ENCODE measurements at regions not wholly inside any gene's neighbourhood (a gene's known extent, or its start where the extent isn't known, plus 50 kb on each side); places are given as distances from the start of the nearest gene placed in this dataset.

DNA sequence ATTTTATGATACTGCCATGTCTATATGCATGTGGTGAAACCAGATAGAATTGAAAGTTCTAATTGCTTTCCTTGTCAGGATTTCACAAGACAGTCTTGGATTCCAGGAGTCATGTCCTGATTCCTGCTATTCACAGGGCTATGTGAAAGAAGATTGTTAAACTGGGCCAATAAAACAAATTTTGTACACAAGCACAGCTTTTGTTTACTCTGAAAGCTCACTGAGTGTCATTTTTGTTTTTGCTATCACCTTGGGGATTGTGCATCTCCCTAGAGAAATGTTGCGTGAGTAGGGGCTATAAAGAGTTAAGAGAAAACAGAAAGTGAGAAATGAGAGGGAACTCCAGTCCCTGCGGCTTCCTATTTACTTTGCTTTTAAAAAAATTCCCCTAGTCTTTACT lies 627.5 kb downstream of the PKHD1 start:
- peaks cover 12% of the 10 kb centered on the region for H3K4me1 ChIP-seq (ENCODE audit: low read length)
- H3K79me2 ChIP-seq (ENCODE audit: low read length), result no peaks in the 10 kb centered on the region
- H3K4me2 ChIP-seq (ENCODE audit: low read depth, low read length), result peak overlapping the region; percentile 43; the same call in 1 of the 2 replicates
- H3K9me2 ChIP-seq (replicated peaks; ENCODE audit: insufficient read depth, low read length), result no peaks in the 10 kb centered on the region
- H3K4me3 ChIP-seq (ENCODE audit: low read length), result no peak overlapping the region
- no peaks in the 10 kb centered on the region for H3K36me3 ChIP-seq (replicated peaks; ENCODE audit: insufficient read depth, low read length)
- no peak overlapping the region for H3K9ac ChIP-seq (ENCODE audit: low read length)
- no peaks in the 10 kb centered on the region for H3K9me3 ChIP-seq (replicated peaks; ENCODE audit: insufficient read depth, low read length)
- TF ChIP-seq EZH2 (optimal IDR thresholded peaks at IDR 0.05; ENCODE audit: low read depth, low read length) (no peak), EZH2phosphoT487 (IDR thresholded peaks at IDR 0.05; ENCODE audit: low read length) (no peak)
- TF ChIP-seq, protein P1, sequence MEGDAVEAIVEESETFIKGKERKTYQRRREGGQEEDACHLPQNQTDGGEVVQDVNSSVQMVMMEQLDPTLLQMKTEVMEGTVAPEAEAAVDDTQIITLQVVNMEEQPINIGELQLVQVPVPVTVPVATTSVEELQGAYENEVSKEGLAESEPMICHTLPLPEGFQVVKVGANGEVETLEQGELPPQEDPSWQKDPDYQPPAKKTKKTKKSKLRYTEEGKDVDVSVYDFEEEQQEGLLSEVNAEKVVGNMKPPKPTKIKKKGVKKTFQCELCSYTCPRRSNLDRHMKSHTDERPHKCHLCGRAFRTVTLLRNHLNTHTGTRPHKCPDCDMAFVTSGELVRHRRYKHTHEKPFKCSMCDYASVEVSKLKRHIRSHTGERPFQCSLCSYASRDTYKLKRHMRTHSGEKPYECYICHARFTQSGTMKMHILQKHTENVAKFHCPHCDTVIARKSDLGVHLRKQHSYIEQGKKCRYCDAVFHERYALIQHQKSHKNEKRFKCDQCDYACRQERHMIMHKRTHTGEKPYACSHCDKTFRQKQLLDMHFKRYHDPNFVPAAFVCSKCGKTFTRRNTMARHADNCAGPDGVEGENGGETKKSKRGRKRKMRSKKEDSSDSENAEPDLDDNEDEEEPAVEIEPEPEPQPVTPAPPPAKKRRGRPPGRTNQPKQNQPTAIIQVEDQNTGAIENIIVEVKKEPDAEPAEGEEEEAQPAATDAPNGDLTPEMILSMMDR (IDR thresholded peaks at IDR 0.05; ENCODE audit: low read length), result no peak
- no peaks in the 10 kb centered on the region for H3K27me3 ChIP-seq (replicated peaks; ENCODE audit: insufficient read depth, low read length)
- peak; percentile 56 for DNase-seq
- H4K20me1 ChIP-seq (ENCODE audit: insufficient read depth, low read length), result no peaks in the 10 kb centered on the region
- H3K27ac ChIP-seq (ENCODE audit: low read length), result no peak overlapping the region
- no peak overlapping the region for H2AFZ ChIP-seq (ENCODE audit: low read length)
- H3F3A ChIP-seq (ENCODE audit: insufficient read depth, low read length), result no peaks in the 10 kb centered on the region

DNA sequence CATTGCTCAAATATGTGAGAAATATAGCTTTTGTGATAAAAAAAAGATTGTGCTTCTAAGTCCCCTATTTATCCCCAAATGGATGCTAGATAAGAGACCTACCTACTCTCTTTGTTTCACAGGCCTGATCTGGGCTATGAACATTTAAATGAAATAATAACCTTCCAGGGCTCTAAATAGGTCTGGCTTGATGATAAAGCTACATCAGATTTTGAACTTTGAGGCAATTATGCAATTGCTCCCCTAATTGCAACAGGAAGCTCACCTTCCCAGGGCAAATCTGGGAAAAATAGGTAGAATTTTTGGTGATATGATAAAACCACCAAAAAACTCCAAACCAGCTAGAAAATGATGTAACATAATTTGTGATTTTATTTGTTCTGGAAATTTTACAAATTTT lies 624.5 kb downstream of the PKHD1 start:
- Histone ChIP-seq H3K36me3 (replicated peaks; ENCODE audit: insufficient read depth, low read length) (no peaks in the 10 kb centered on the region), H3K79me2 (ENCODE audit: low read length) (no peaks in the 10 kb centered on the region), H3K27ac (ENCODE audit: low read length) (no peak overlapping the region), H3K9me2 (replicated peaks; ENCODE audit: insufficient read depth, low read length) (no peaks in the 10 kb centered on the region), H3K27me3 (replicated peaks; ENCODE audit: insufficient read depth, low read length) (no peaks in the 10 kb centered on the region), H3K4me1 (ENCODE audit: low read length) (peaks cover 12% of the 10 kb centered on the region), H3K9ac (ENCODE audit: low read length) (no peak overlapping the region), H2AFZ (ENCODE audit: low read length) (no peak overlapping the region), H3K4me3 (ENCODE audit: low read length) (no peak overlapping the region), H4K20me1 (ENCODE audit: insufficient read depth, low read length) (no peaks in the 10 kb centered on the region), H3F3A (ENCODE audit: insufficient read depth, low read length) (no peaks in the 10 kb centered on the region), H3K9me3 (replicated peaks; ENCODE audit: insufficient read depth, low read length) (no peaks in the 10 kb centered on the region), H3K4me2 (ENCODE audit: low read depth, low read length) (no peak overlapping the region)
- TF ChIP-seq EZH2 (optimal IDR thresholded peaks at IDR 0.05; ENCODE audit: low read depth, low read length) (no peak), EZH2phosphoT487 (IDR thresholded peaks at IDR 0.05; ENCODE audit: low read length) (no peak)
- TF ChIP-seq, protein P1 (IDR thresholded peaks at IDR 0.05; ENCODE audit: low read length), result no peak
- no peak for DNase-seq

- Histone ChIP-seq H3K4me1 (ENCODE audit: low read length) (peaks cover 12% of the 10 kb centered on the region), H3K9me3 (replicated peaks; ENCODE audit: insufficient read depth, low read length) (no peaks in the 10 kb centered on the region), H3K79me2 (ENCODE audit: low read length) (no peaks in the 10 kb centered on the region), H3K9me2 (replicated peaks; ENCODE audit: insufficient read depth, low read length) (no peaks in the 10 kb centered on the region), H3K27me3 (replicated peaks; ENCODE audit: insufficient read depth, low read length) (no peaks in the 10 kb centered on the region), H3K4me3 (ENCODE audit: low read length) (no peak overlapping the region), H3K4me2 (ENCODE audit: low read depth, low read length) (no peak overlapping the region), H3K27ac (ENCODE audit: low read length) (no peak overlapping the region), H3K9ac (ENCODE audit: low read length) (no peak overlapping the region), H2AFZ (ENCODE audit: low read length) (no peak overlapping the region), H3F3A (ENCODE audit: insufficient read depth, low read length) (no peaks in the 10 kb centered on the region), H4K20me1 (ENCODE audit: insufficient read depth, low read length) (no peaks in the 10 kb centered on the region), H3K36me3 (replicated peaks; ENCODE audit: insufficient read depth, low read length) (no peaks in the 10 kb centered on the region)
- no peak for DNase-seq
- TF ChIP-seq, protein P1 (IDR thresholded peaks at IDR 0.05; ENCODE audit: low read length), result no peak
- TF ChIP-seq EZH2 (optimal IDR thresholded peaks at IDR 0.05; ENCODE audit: low read depth, low read length), result no peak
- no peak for TF ChIP-seq EZH2phosphoT487 (IDR thresholded peaks at IDR 0.05; ENCODE audit: low read length)
Observed at GRCh38 chr6:51463321-51463720, 624.1 kb downstream of the PKHD1 start.
